OCI-LY1 (cell line): ENCODE measurements at regions not wholly inside any gene's neighbourhood (a gene's known extent, or its start where the extent isn't known, plus 50 kb on each side); places are given as distances from the start of the nearest gene placed in this dataset.

ENCODE experiments used
- CTCF ChIP-seq: fragments of 200-600 bp; sonication (generic), shearing (Covaris generic); IDR thresholded peaks from 2 replicates; pipeline ENCODE4 v1.5.1; 2017; ENCODE audit warnings: mild to moderate bottlenecking, antibody characterized with exemption, low read length, moderate library complexity, mixed read lengths
- EZH2 ChIP-seq: fragments of 200-600 bp; sonication (generic), shearing (Covaris generic); IDR thresholded peaks from 2 replicates; pipeline ENCODE4 v1.8.0; 2017; ENCODE audit warnings: borderline replicate concordance, mixed run types, mild to moderate bottlenecking, antibody characterized with exemption, low read length, moderate library complexity, mixed read lengths

- TF ChIP-seq CTCF (no peak), EZH2 (no peak)
Observed at GRCh38 chr14:45698462-45699134, 445.6 kb upstream of the MIS18BP1 start.
